Bone marrow (tissue), 2 donors: ENCODE measurements at regions not wholly inside any gene's neighbourhood (a gene's known extent, or its start where the extent isn't known, plus 50 kb on each side); places are given as distances from the start of the nearest gene placed in this dataset.

Source experiments
- DNase-seq, 2 donors: peaks; one replicate each; lab custom pipeline; 2025; lab: John Stamatoyannopoulos, UW

DNA sequence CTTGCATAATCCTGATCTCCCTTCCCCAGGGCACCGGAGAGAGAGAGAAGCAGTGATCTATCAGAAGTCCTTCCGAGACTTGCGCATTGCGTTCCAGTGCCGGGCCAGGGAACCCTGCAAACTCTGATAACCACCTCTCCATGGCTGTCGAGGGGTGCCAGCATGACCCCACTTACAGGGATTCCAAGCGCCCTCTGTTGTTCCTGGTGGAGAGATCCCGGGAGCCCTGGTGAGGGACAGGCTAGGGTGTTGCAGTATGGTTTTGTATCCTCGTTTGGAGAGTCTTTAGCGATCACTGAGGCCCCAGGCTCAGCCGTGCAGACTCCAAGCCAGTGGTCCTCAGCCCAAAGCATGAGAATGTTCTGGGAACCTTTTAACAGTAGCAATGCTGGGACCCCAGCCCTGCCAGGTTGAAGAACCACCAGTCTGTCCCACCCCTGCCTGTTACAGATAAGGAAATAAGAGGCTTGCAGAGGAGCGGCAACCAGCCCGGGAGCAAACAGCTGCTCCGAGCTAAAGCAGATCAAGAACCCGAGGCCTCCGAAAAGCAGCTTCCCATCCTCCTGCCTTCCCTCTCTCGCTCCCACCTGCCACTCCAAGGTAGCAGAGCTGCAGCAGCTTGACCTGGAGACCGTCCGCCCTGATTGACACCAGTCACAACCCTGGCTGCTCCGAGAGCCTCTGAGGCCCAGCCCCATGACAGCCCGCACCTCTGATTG lies 150.3 kb upstream of the RPL38 start:
- DNase-seq, result no peak

DNA sequence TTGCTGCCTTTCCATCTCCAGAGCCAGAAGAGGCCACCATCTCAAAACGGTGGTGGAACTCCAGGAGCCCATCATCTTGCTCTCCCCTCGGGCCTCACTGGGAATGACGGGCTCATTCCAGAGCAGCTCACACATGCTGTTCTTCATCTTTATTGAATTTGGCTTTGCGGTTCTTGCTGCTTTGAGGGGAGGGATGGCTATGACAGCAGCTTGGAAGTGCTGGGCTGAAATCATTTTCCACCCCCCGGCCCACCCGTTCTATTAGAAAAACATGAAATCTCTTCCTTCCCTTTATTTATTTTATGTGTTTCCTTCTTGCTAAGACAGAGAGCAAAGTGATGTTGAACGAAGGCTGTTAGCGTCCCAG lies 149.8 kb upstream of the RPL38 start:
- DNase-seq, result no peak

DNA sequence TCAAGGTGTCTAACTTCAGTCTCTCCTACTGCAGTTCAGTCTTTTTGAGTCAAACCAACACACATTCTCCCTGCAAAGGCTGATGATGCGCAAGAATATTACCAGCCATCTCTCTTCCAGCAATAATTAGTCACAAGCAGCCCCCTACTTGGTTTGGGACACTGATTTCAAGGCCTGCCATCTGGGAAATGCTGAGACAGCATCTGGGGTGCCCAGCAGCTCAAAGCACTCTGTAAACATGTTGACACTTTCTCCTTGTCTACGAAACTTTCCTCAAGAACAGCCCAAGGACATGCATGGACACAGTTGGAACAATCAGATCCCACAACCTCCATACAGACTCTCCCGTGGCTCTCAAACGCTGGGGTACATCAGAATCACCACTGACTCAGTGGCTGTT lies 149.2 kb upstream of the RPL38 start:
- DNase-seq, result no peak

DNA sequence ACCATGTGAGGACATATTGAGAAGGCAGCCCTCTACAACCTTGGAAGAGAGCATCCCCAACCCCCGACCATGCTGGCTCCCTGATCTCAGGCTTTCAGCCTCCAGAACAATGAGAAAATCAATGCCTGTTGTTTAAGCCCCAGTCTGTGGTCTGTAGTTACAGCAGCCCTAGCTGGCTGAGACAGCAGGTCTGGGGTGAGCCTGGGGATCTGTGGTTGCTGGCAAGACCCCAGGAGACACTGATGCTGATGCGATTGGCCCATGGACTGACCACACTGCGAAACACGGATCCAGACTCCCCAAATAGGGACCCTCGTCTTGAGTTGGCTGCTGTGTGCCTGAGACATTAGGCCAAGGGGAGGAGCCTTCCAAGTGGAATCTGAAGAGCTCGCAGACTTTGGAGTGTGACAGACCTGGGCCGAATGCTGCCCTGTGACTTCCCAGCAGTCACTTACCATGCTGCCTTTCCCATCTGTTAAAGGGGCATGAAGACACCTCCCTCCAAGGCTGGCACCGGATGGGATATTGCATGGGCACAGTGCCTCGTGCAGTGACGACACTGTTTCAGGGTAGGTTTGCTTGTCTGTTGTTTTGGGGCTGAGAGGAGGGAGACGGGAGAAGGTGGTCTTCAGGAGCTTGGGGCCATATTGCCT lies 147.8 kb upstream of the RPL38 start:
- DNase-seq, result no peak

DNA sequence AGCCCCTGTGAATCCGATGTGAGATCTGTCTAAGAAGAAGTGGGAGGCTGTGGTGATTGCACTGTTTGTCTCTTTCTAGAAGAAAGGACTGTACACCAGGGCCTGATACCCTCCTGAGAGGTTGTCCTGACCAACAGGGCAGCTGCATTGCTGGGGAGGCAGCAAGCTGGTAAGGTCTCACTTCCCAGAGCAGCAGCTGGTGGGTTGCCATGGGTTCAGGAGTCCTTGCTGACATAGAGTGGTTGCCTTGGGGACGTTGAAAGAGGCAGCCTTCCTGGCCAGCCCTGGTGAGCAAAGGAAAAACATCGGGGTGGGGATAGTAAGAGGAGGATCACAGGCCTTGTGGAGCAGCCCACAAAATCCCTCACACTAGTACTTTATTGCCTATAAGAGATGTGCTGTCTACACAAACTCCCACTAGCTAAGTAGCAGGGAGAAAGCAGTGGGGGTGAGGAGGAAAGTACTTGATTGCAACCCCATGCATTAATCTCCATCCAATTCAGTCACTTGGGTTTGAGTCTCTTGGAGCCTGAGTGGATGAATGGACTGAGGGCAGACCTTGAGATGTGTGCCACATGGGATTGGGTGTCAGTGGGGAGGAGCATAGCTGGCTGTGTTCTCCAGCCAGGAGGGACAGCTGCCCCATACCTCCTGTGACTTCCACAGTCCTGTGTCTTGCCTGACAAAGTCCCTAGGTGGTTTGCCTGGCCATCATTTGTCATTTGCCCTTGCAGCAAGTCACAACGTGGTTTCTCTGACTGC lies 143.8 kb upstream of the RPL38 start:
- DNase-seq, result no peak

DNA sequence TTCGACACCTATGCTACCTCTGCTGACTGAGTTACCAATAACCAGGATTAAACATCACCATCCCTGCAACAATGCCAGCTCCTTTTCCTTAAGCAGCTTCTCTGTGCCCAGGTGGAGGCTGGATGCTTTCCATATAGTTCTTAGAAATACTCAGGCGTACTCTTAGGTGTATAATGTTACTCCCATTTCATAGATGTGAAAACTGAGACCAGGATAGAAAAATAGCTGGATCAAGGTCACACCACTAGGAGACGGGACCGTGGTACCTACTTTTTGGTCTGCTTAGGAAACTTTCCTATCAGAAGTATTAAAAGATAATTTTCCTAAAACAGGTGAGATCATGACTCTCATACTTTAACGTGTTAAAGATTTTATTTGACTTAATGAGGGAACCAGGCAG lies 141.7 kb upstream of the RPL38 start:
- DNase-seq, result no peak

DNA sequence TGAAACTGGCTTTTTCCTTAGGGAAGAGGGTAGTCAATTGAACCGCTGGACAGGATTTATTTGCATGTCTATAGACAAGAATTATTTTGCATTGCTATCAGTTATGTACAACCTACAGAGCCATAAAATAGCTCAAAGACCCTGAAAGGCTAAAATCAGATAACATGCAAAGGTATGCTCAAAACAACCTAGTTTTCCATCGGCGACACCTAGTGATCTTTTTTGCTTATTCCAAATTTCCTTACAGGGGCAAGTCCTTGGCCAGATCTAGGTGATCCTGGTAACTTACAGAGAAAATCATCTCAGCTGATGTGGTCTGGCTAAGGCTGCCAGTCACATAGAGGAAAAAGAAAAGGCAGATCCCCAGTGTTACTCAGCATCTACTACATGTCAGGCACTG lies 141.2 kb upstream of the RPL38 start:
- no peak for DNase-seq

DNA sequence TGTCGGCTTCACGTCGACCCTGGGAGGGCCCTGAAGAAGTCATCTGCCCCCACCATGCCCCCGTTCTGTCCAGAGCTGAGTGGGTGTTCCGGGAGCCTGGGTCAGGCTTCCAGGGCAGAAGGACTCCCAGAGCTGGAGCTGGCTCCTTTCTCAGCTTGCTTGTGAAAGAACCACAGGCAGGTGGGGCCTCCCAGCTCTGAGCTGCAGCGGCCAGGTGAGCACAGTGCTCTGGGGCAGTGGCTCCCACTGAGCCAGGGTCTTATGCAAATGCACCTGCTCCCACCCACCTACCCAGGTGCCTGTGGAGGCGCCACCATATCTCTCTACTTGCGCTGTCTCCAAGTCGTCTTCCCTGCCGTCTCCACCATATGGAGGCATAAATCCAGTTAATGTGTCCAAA lies 140.0 kb upstream of the RPL38 start:
- no peak for DNase-seq

DNA sequence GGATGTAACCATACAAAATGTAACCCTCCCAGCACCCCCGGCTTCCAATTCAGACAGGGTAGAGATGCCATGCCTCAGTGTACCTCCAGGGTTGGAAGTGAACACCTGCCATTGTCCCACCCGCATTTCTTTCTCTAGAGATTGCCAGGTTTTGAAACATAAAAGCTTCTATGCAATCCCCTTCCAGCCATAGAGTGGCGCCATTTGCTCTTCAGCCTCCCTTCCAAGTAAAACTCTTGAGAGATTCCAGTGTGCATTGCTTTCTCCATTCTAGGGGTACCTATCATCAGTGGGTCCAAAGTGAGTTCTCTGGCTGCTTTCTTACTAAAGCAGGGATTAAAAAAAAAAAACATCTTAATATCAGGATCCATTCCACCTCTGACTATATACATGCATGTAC lies 133.1 kb upstream of the RPL38 start:
- DNase-seq, result no peak

DNA sequence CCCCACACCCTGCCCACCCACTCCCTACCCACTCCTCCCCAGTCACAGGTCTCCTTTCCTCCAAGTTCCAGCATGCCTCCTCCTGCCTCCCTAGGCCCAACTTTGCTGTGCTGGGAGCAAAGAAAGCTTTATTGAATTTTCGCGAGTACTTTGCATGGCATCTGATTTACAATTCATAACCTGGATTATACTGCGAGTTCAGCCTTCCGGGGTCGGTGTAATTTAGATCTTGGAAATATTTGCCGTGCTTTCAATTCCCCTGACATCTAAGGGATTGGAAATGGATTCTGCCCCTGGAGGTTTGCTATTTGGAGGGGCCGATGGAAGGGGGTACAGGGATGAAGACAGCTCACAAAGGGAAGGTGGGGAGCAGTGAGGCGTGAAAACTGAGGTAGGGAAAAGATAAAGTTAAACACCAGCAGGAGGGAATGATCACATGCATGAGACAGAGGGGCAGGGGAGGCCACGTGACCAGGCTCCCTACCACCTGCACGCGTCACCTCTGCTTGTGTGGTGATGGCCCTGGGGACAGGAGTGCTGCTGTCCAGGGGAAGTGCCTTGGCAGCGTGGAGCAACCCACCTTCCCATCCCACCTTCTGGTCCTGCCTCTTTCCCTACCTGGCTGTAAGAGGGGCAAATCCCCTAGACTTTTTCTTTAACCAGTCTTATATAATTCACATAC lies 132.3 kb upstream of the RPL38 start:
- no peak for DNase-seq

DNA sequence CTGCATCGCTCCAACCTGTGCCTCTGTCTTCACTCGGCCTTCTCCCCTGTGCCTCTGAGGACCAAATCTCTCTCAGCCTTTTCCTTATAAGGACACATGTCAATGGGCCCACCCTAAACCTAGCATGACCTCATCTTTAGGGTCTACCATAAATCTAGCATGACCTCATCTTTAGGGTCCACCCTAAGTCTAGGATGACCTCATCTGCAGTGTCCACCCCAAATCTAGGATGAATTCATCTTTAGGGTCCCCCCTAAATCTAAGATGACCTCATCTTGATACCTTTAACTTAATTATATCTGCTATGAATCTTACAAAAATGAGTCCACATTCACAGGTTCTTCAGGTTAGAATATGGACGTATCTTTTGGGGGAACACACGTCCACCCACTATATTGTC lies 131.1 kb upstream of the RPL38 start:
- DNase-seq, result no peak

DNA sequence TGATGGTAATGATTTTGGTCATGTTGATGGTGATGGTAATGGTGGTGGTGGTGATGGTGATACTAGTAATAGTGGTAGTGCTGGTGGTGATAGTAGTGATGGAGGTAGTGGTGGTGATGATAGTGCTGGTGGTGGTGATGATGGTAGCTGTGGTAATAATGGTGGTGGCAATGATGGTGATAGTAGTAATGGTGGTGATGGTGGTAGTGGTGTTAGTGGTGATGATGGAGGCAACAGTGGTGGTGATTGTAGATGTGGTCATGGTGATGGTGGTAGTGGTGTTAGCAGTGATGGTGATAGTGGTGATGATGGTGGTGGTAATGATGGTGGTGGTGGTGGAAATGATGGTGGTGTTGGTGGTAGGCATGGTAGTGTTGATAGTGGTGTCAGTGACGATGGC lies 127.0 kb upstream of the RPL38 start:
- DNase-seq, result no peak

DNA sequence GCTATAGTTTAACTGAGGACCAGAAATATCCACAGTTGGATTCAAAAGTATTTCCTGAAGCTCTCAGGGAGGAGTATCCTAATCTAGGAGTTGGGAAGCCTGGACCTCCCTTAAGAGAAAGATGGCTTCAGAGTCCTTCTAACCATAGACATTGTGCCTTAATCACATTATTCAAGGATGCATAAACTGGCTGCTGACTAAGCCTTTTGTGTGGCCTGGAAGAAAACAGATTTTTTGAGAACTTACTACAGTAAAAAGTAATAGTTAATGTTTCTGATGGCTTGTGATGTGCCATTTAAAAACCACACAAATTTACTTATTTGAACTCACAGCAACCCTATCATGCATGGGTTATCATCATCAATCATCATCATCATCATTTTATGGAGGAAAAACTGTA lies 126.2 kb upstream of the RPL38 start:
- DNase-seq, result no peak

DNA sequence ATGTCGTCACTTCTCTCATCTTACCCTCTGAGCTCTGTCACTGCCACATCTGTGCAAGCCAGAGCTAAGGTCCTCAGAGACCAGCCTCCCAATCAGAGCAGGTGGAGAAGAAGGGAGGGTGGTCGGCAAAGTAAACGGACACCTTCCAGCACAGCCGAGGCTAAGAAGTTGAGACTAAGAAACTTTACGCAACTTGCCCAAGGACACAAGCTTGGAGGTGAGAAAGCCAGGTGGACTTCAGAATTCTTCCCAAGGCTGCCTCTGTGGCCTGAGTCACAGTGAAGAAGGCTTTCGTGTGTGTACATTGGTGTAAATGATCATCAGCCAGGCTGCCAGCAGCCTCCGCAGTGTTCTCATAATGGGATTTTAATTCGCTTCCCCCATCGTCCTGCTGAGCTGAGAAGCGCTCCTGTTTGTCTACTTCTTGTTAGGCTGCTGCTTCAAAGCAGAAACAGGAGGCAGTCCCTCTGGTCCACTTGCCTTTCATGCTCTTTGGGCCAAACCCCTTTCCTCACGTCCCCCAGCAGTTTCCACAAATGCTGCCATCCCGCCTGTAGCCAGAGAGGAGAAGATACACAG lies 125.0 kb upstream of the RPL38 start:
- no peak for DNase-seq

DNA sequence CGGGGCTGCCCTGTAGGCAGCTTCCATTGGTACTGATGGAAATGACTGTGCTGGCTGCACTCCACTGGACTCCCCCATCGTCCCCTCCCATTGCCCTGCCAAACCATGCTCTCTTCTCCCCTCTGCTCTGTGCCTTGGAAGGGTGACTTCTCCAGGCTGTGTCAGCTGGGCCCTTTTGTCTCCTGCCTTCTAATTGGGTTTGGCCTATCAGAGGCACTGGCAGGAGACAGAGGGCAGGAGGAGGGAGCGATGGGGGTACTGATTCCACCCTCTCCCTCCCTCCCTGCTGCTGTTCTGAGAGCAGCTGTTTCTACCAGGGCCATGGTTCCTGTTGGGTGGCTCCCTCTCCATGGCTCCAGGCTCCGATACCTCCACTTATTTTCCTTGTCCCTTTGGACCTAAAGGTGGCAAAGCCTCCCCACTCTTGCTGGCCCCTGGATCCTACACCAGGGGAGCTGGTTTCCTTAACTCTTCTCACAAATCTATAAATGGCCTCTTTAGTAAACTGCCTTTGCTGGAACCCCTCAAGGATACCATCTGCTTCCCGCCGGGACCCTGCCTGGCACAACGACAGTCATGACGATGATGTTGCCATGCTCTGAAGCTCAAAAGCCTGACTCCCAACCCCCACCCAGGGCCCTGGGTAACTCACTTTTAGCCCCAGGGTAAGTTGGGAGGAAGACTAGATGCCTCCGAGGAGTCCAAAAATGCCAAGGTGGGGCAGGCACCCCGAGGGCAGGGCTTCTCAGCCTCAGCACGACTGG lies 123.8 kb upstream of the RPL38 start:
- no peak for DNase-seq

DNA sequence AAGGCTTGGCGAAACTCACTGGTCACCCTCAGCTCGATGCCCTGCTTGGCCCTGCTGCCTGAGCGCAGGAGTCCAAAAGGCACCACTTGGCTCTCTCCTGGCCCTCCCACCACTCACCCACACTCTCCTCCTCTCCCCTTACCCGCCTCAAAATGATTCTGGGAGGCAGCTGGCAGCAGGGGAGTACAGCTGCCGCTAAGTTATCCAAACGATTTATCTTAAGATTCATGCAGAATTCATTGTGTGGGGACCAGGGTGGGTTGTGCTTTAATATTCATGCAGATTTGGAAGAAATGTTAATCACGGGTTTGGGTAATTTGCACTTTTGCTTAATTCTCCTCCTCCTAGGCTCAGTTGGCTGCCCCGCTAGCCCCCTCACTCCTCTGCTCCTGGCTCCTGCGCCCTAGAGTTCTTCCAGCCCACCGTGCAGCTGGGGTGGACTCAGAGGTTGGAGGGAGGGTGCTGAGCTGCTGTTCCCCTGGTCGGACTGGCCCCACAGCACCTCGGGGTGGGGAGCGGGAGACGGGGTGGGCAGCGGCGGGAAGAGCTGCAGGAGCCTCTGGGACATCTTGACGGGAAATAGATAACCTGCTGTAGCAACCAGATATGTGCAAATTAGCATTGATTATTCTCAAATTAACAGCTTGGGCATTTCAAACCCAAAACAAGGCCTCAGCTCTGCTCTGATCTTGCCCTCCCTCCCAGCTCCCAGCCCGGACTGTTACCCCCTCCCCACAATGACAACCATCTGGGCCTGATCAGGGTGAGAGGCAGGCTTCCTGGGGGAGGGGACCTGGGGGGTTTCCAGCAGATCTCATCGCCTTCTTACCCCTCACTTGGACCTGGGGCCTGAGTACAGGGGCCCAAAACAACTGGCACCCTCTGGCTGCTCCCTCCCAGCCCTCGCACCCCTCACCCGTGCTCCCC lies 122.6 kb upstream of the RPL38 start:
- no peak for DNase-seq

DNA sequence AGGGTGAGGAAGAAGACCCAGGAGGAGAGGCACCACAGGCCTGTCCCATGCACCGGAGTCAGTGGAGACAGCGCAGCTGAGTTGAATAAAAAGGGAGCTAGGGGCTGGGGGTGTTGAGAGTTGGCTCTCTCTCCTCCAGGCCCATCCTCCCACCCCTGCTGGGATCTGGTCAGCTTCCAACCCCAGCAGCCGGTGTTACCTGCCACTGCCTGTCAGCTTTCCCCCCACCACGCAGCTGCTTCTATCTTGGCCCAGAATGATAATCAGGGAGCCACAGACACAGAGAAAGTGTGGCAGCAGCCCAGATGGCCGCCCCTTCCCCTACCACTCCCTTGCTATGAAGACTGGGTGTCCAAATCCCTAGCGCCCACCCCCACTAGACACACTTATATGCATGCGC lies 120.6 kb upstream of the RPL38 start:
- DNase-seq, result no peak

DNA sequence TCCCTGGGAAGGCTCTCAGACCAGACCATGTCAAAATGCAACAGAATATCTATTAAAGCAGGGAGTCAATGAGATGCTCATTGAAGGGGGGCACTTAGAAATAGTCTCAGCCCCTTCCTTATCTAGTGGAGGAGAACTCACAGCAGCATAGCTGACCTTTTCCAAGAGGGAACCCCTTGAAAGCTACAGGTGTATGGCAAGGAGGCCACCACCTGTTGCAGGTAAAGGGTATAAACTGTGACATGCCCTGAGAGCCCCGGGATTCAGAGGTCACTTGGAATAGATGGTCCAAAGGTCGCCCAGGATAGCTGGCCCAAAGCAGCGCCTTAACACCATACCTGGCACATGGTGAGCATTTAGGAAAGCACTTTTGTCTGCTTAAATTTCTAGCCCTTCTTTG lies 120.2 kb upstream of the RPL38 start:
- no peak for DNase-seq

DNA sequence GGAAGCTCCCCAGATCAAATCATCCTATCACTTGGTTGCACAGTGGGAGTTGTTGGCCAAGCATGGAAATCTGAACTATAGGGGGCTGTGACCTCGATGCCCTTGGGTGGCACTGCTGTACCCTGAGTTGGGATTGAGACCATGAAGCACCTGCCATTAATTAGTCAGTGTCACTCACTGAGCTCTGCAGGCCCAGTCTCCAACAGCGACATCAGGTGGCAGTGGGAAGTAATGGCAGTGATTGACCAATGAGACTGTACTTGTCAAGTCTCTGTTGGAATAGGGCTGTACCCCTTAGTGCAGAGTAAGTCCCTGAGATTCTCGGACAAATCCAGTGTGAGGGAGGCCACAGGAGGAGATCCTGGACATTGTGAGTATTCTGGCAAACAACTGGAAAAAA lies 118.0 kb upstream of the RPL38 start:
- no peak for DNase-seq

DNA sequence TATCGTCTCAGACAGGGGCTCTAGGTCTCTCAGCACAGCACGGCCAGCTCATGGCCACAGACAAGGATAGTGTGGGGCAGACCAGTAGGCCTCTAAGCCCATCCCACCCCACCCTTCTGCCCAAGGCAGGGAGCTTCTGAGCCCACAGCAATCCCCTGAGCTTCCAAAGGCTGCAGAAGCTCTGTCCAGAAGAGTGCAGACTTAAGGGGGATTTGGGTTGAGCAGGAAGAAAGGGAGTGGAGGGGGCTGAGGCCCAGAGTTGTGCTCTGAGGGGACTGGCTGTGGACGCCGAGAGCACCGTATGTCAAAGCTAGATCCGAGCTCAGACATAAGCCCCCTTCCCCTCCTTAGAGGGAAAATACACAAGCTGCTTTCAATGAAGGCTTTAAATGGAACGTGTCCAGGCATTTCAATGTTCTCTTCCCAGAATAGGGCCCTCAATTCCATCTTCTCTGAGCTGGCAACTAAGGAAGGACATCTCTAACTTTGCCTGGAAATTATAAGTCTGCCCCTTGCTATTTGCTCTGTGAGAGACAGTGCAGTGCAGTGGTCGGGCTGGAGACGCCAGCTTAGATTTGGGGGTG lies 116.4 kb upstream of the RPL38 start:
- DNase-seq, result no peak
